Activated CD4-positive, alpha-beta T cell treated with anti-CD3 and anti-CD28 coated beads, Interleukin-2, amount 50 U/mL, for 4 hours (primary cell): ENCODE measurements at regions not wholly inside any gene's neighbourhood (a gene's known extent, or its start where the extent isn't known, plus 50 kb on each side); places are given as distances from the start of the nearest gene placed in this dataset.
"Not testable (repeated sequence)": the region's sequence is repeated elsewhere in the genome, so short reads cannot be mapped to it uniquely, and the experiment has no call there.

ENCODE experiments used
- DNase-seq, 2 experiments: peaks; one replicate each; pipeline ENCODE4 v3.0.0-alpha.2; 2020

DNA sequence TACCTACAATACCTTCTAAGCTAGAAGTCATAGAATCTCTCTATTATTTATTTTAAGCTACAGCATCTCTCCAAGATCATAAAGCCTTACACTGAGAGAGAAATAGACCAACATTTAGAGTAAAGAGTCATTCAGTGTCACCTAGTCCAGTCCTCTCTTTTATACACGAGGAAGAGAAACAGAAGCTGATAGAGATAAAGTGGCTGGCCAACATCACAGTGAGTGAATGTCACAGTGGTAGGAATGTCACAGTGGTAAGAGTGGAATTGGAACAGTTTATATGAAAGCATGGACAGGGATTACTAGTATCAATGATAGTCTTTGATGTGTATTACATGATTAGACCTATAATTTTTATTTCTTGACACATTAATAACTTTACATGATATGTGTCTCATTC, 307.8 kb upstream of the NBPF12 start:
- not testable (repeated sequence) for DNase-seq

DNA sequence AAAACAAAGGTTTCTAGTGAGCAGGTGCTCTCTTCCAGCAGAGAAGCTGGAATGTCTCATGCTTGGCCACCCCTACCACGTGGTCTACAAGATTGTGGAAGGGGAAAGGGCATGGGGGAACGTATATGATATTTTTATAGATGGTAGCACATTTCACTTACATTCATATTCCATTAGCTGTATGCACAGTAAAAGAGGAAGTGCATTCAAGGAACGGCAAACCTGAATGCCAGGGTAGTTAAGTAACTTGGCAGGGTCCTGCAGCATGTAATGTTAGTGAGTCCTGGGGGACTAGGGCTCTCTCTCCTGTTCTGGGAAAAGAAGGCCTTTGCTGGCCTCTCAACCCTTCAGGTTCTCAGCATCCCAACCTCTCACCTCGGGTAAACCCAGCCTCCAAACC, 319.5 kb upstream of the NBPF12 start:
- not testable (repeated sequence) for DNase-seq

DNA sequence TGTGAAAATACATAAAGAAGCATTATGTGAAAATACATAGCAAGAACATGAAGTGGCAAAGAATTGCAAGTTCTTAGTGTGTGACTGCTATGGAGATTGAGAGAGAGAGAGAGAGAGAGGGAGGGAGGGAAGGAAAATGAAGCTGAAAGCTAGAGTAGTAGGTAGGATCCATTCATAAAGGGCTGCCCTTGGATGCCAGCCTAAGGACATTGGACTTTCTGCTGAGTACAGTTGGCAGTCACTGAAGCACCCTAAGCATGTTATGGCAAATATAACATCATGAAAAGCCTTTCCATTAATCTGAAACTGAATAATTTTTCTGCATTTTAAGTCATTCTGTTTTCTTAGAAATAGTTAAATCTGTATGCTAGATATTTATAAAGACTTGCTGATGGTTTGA, 333.4 kb upstream of the NBPF12 start:
- DNase-seq: not testable (repeated sequence)

DNA sequence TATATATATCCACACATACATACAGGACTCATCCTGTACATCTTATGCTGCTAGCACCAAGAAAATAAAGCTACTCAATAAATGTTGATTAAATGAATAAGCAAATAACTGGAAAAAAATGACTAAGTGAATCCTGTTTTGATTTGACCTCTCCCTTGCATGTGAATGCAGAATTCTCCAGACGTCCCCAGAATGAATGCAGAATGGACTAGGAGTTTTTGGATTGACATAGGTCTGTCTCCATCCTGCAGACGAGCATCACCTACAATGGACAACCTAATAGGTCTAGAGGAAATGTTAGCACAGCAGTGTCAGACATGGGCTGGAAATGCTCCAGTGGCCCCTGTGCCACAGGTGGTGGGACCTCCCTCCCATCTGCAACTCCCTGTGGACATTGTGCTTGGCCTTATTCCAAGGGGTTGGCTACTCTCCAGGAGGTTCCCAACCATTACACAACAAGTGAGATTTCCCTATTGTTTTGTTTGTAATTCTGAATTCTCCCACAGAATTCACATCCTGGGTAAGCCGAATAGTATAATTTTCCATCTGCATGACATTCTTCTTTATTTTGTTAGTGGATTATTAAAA, 337.3 kb upstream of the NBPF12 start:
- not testable (repeated sequence) for DNase-seq

DNA sequence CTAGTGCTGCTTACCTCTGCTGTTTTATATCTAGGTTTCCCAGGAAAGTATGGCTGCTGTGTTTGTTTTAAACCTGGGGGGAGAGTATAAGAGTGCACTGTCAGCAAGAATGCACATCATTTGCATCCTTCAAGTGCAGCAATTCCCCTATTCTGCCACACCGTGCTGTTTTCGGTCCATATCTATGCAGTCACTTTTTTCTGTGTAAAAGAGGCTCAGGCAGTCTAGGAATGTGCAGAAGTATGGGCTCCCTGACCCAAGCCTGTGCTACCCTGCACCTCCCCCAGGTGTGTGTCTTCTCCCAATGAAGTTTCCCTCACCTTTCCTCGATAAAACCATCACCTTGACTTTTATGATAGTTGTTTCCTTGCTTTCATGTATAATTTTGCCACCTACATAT, 338.2 kb upstream of the NBPF12 start:
- DNase-seq: not testable (repeated sequence)

DNA sequence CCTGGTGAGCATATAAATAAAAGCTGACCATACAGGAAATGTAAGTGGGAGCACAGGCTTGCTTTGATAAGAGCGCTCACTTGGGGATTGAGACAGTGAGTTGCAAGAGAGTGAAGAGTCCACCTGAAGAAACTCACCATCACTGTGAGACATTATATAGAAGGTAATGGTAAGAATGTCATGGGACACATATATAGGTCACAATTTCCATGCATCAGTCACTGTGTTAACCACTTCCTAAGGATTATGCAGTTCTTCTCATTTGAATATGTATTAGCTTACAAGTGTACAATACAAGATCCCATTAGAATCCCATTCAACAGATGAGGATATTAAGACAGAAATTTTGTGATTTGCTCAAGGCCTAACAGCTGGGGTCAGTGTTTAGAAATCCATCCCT, 352.4 kb upstream of the NOTCH2NLA start:
- DNase-seq: not testable (repeated sequence)

DNA sequence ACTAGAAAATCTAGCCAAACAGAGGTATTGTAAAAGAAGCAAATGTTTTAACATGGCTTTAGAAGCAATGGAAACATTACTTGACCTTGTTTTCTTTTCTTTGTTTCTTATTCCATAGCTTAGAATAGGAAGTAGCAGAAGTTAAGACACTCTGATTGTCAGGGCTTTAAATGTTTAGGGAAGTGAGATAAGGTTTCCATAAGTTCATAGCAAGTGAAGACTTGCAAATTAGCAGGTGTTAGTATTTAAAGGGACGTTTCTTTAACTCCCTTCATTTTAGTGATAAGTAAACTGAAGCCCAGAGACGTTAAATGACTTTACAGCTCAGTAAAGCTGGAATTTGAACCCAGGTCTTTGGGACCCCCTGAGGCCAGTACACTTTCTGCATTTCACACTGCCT, 338.7 kb upstream of the NOTCH2NLA start:
- DNase-seq: not testable (repeated sequence)

DNA sequence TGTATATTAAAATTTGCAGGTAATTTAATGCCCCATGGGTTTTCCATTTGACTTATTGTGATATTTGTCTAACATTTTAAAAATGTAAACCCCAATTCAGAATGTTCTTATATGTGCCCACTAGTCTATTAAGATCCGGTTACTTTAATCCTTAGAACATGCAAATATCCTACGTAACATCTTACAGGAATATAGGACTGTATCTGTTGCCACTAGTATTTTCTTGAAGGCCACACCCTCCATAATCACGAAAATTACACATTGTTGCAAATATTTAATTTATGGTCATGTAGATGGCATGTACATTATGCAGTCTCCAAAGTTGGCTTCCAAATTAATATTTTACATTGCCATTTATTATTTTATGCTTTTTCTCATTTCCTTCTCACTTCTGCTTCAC, 329.2 kb upstream of the NOTCH2NLA start:
- DNase-seq: not testable (repeated sequence)

DNA sequence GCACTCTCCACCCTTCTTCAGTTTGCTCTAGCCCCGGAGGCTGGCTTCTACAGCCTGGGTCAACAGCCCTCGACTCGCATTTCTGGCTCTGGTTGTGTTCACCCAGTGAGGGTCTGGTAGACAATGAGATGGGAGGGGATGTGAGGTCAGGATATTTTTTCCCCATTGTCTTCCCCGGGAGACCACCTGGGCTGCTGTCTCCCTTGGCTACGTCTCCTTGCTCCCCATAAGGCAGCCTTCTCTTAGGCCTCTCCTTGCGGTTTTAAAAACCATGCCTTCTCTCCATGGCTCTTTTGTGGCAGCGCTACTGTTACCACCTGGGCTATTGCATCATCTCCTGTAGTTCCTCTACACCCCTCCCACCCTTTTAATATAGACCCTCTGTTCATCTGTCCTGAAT, 327.6 kb upstream of the NOTCH2NLA start:
- DNase-seq: not testable (repeated sequence)

DNA sequence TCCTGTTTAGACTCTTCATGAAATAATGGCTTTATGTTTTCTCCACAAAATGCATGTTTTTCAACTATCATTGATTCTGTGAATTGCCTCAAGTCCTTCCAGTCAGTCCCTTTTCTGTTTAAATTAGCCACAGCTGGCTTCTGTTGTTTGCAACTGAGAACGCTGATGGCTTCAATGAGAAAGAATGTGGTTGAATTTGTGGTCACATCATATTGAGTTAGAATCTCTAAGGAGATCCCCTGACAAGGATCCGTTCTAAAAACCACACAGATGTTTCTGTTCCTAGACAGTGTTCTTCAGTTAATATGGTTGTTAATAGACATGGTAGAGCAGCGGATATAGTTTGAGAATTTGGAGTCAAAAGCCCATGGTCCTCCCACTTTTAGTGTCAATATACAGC, 323.6 kb upstream of the NOTCH2NLA start:
- DNase-seq: not testable (repeated sequence)

DNA sequence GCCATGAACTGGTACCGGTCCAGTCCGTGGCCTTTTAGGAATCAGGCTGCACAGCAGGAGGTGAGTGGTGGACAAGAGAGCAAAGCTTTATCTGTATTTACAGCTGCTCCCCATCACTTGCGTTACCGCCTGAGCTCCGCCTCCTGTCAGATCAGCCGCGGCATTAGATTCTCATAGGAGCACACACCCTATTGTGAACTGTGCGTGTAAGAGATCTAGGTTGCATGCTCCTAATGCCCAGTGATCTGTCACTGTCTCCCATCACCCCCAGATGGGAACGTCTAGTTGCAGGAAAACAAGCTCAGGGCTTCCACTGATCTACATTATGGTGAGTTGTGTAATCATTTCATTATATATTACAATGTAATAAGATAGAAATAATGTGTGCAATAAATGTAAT, 319.9 kb upstream of the NOTCH2NLA start:
- not testable (repeated sequence) for DNase-seq

DNA sequence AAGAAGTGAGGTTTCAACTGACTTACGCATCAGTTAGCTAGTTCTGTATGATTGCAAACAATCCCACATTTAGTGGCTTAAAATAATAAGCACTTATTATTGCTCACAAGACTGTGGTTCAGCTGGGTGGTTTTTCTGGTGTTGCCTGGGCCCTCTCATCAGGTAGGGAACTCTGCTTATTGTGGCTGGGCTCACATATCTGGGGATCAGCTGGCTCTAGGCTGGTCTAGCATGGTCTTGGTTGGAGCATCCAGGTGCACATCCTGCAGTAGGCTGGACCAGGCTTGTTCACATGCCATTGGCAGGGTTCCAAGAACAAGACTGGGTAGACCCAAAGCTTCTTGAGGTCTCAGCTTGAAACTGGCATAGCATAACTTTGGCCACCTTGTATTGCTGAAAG, 317.4 kb upstream of the NOTCH2NLA start:
- not testable (repeated sequence) for DNase-seq

DNA sequence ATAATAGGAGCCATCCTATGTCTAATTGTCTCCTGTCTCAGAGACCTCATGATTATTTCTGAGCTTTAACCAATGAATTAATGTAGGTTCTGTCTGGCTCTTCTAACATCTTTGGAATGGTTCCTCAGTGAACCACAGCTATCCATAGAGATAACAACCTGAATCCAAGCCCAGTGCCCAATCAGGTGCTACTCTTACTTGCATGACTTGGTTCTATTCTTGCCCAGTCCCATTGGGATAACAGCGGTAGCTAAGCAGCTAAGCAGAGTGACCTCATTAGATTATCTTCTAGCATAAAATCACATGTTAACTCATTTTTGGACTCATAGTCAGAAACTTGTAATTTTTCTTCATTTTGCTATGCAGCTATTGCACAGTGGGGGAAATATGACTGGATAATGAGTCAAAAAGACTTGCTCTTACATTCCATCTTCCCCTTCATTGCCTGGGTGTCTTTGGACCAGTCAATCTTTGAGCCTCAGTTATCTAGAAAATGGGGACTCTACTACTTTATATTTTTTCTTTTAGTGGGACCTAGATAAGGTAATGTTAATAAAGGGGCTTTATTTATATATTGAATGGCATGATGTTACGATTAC, 309.1 kb upstream of the NOTCH2NLA start:
- not testable (repeated sequence) for DNase-seq

DNA sequence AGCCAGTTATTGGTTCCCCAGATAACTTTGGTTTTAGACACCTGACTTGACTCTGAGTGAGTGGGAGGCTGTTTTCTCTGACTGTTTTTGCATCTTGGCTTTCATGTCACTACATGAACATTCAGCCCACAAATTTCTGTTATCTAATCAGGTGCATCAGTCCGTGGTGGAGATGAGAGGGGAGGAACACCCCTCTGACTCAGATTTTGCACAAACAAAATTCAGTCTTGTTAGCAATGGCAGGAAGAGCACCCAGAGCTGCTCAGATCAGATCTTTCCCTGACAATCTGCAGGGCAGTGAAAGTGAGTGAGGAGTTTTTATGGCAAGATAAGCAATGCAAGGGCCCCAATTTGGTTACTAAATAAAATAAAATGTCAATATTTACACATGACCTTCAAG, 307.2 kb upstream of the NOTCH2NLA start:
- not testable (repeated sequence) for DNase-seq

DNA sequence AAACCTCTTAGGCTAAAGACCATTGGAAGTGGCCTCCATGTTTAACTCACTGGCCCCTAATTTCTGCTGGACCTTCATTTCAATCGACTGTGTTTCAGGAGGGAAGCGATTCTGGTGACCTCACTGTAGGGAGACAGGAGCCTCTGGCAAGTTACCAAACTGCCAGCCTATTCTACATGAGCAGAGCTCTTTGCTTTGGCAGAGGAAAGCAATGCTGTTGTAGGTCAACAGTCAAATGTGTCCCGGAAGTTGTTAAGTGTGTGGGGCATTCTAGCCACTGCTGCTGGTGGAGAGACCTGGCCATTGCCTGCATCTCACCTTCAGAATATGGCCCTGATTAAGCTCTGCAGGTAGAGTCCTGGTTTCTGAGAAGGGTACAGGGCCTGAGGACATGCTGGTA, 306.8 kb upstream of the NOTCH2NLA start:
- DNase-seq: not testable (repeated sequence)

DNA sequence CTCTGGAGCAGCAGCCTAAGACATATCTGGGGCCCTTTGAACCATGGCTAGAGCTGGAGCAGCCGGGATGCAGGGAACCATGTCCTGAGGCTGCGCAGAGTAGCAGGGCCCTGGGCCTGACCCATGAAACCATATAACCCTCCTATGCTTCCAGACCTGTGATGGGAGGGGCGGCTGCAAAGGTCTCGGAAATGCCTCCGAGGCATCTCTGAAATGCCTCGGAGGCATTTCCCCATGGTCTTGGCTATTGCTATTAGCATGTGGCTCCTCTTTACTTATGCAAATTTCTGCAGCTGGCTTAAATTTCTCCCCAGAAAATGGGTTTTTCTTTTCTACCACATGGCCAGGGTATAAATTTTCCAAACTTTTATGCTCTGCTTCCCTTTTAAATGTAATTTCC, 302.1 kb upstream of the NOTCH2NLA start:
- not testable (repeated sequence) for DNase-seq

DNA sequence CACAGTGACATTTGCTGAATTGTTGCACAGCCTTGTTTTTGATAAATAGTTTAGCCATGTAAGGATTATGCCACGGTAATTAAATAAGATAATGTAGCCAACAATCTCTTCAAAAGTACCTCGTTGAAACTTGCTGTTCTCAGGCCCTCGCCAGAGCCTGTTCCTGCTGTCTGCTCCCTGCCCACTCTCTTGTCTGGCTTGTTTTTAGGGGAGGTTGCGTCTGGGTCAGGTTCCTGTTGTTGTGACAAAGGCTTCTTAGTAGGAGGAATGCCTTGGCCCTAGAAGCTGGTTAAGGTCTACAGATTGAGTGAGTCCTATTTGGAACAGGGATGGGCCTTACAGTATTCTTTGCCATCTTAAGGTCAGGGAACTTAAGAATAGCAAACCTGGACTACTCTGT, 294.0 kb upstream of the NOTCH2NLA start:
- DNase-seq: not testable (repeated sequence)

DNA sequence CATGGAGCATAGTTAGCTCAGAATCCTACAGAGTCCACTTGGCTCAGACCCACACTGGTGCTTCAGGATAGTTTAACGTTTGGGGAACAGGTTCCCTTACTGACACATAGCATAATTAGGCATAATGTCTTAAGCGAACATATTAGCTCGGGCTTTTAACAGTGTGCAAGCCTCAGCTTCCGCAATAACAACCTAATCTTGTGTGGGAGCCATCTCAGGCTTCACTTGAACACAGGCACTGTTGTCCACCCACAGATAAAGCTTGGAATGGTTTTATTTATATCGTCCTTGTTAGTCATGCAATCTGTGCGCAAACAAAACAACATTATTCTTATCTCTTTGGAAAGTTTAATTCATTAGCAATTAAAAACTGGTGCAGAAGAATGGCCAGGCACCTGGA, 293.5 kb upstream of the NOTCH2NLA start:
- DNase-seq: not testable (repeated sequence)

DNA sequence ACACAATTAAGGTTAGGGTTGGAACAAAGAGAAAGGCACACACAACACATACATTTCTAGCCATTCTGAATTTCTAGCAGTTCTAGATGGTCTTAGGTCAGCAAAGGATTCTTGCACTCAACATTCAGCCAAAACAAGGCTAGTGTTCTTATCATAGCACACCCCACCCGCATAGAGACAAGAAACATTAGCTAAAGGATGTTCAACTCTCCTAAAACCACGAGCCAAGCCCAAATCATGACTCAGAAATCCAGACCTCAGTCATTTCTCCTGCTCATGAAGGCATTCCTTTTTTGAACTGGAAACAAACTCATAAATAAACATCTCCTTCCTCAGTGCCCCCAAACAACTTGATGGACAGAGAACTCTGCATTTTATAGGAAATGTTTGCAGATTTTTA, 293.0 kb upstream of the NOTCH2NLA start:
- DNase-seq: not testable (repeated sequence)

DNA sequence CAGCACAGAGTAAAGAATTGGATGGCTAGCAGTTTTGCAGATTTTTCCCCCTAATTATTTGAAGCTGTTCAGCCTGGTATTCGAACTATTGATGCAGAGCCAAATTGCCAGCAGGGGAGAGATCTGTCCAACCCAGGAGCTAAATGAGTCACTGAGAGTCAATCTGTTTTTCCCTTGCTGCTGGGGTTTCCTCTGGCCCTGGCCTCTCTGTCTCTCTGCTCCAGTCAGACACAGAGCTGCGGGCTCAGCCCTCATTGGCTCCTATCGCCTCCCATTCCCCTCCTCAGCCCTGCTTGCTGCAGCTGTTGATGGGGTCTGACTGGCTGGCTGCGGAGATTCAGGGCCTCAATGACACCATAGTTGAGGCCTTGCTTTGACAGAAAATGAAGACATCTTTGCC, 284.9 kb upstream of the NOTCH2NLA start:
- not testable (repeated sequence) for DNase-seq

DNA sequence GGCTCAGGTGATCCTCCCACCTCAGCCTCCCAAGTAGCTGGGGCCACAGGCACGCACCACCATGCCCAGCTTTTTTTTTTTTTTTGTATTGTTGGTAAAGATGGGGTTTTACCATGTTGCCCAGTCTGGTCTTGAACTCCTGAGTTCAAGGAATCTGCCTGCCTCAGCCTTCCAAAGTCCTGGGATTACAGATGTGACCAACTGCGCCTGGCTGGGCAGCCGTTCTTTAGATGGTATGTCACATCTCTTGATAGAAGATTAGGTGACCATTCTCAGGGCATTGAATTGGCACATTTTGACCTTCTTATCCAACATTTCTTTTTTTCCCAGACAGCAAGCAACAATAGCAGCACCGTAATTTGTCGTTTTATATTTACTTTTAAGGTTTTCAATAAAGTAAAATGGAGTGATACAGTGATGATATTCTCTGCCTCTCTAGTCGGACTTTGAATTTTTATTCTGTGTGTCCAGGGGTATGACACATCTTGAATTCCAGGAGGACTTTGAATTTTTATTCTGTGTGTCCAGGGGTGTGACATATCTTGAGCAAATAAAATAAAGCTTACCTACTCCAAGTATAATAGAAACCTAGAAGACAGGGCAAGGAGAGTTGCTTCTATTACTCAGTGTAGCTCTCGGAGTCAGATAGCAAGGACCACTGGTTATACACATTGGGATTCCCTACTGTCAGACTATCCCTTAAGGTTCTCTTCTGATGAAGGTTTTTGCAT, 282.4 kb upstream of the NOTCH2NLA start:
- not testable (repeated sequence) for DNase-seq

DNA sequence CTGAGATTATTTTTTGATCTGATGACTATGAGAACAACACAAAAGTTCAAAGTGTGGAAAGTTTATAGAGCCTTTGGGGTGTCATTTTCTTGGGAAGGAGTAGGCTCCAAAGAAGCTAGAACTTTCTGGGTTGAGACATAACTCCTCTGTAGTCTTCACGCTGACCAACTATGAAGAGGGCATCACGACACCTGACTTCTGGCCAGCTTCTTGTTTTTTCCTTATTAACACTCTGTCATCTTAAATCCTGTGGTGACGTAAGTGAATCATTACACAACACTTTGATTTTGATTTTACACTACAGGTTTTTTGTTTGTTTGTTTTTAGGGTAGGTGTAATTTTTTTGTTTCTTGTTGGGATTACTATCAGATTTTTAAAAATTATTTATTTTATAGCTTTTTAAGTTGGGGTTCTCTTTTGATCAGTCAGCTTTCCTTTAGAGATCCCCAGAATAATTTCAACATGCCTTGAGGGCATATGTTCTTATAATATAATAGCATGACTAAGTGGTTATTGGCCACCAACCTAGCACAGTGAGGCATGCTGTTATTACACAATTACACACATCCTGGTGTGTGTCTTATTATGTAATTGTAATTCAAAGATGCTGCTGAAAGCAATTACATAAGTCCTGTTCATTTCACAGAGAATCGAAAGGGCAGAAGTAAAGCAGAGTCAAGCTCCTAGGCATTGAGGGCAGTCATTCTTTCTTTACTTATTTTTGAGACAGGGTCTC, 281.6 kb upstream of the NOTCH2NLA start:
- not testable (repeated sequence) for DNase-seq

DNA sequence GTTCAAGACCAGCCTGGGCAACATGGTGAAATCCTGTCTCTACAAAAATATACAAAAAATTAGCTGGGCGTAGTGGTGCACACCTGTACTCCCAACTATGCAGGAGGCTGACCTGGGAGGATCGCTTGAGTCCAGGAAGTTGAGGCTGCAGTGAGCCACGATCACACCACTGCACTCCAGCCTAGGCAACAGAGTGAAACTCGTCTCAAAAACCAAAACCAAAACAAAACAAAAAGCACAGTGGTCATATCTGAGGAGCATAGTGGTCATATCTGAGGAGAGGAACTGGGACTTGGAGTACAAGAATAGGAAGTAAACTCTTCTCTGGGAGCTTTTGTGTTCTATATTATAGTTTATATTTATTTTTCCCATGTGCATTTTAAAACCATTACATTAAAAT, 275.3 kb upstream of the NOTCH2NLA start:
- not testable (repeated sequence) for DNase-seq
